ENCODE measurements at regions not wholly inside any gene's neighbourhood (a gene's known extent, or its start where the extent isn't known, plus 50 kb on each side); places are given as distances from the start of the nearest gene placed in this dataset.
A peak's percentile ranks its signal among the peaks of the same experiment; 100 is the strongest.

GRCh38 chr12:67155863-67156262 lies 113.3 kb upstream of the CAND1 start:
- no peak overlapping the region for H3K4me3 ChIP-seq (ENCODE audit: low read depth, low read length)
- no peak overlapping the region for H3K4ac ChIP-seq (ENCODE audit: low read depth, low read length)
- no peaks in the 10 kb centered on the region for H3K79me1 ChIP-seq (ENCODE audit: low read length)
- no peaks in the 10 kb centered on the region for H3K4me1 ChIP-seq (ENCODE audit: control insufficient read depth in 1 of 2, insufficient read depth in 2 of 2, low read length in 2 of 2)
- H3K9ac ChIP-seq (ENCODE audit: low read length), result no peak overlapping the region
- H3K9me3 ChIP-seq (ENCODE audit: insufficient read depth, low read depth, low read length), result no peaks in the 10 kb centered on the region
- H4K8ac ChIP-seq (ENCODE audit: low read depth, low read length), result no peak overlapping the region
- H3K79me2 ChIP-seq (ENCODE audit: control insufficient read depth, insufficient read depth, low read length, poor library complexity), result no peaks in the 10 kb centered on the region
- H2BK120ac ChIP-seq (ENCODE audit: insufficient read depth, low read length, poor library complexity), result no peak overlapping the region
- WGBS (ENCODE audit: extremely low coverage, insufficient coverage, insufficient read length), result no CpG with 5 or more reads among the region's 4 CpGs
- no peak overlapping the region for H4K12ac ChIP-seq (ENCODE audit: low read depth, low read length)
- H2BK5ac ChIP-seq (ENCODE audit: low read depth, low read length, poor library complexity), result no peak overlapping the region
- H2BK12ac ChIP-seq (ENCODE audit: low read length), result no peak overlapping the region
- H2AK5ac ChIP-seq (ENCODE audit: low read length), result no peak overlapping the region
- no peak overlapping the region for H4K91ac ChIP-seq (ENCODE audit: low read depth, low read length)
- H3K4me2 ChIP-seq (ENCODE audit: low read length), result no peak overlapping the region
- H3K14ac ChIP-seq (ENCODE audit: low read length), result no peak overlapping the region
- no peak overlapping the region for H3K18ac ChIP-seq (ENCODE audit: low read length)
- no peaks in the 10 kb centered on the region for H3K36me3 ChIP-seq (ENCODE audit: control insufficient read depth in 1 of 2, insufficient read depth in 2 of 2, low read length in 2 of 2)
- DNase-seq, result no peak
- H3K27me3 ChIP-seq (ENCODE audit: insufficient read depth, low read length), result no peaks in the 10 kb centered on the region
- H2AFZ ChIP-seq (ENCODE audit: insufficient read depth, low read length, poor library complexity), result no peak overlapping the region
- no peak overlapping the region for H3K23ac ChIP-seq (ENCODE audit: low read length)
- no peak overlapping the region for H3K27ac ChIP-seq (ENCODE audit: low read depth, low read length)

DNA sequence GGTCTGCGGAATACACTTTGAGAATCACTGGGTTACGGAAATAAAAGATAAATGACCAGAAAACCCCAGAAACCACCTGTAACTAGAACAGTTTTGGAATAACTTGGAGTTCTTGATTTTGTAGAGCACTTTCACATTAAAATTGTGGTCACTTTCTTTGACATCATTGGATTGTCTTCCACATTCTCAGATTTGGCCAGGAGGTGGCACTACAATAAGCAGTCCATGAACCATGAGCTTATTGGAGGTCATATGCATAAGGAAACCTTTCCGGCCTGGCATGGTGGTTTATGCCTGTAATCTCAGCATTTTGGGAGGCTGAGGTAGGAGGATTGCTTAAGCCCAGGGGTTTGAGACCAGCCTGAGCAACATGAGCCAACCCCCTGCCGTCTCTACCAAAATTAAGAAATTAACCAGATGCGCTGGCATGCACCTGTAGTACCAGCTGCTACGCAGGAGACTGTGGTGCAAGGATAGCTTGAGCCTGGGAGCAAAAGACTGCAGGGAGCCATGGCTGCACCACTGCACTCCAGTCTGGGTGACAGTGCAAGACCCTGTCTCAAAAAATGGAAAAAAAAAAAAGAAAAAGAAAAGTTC lies 107.7 kb upstream of the CAND1 start:
- Histone ChIP-seq H4K91ac (ENCODE audit: low read depth, low read length) (no peak overlapping the region), H4K12ac (ENCODE audit: low read depth, low read length) (no peak overlapping the region), H3K27me3 (ENCODE audit: insufficient read depth, low read length) (no peaks in the 10 kb centered on the region), H3K79me1 (ENCODE audit: low read length) (no peaks in the 10 kb centered on the region), H3K4me3 (ENCODE audit: low read depth, low read length) (no peak overlapping the region), H2AK5ac (ENCODE audit: low read length) (no peak overlapping the region), H3K4me2 (ENCODE audit: low read length) (no peak overlapping the region), H2BK120ac (ENCODE audit: insufficient read depth, low read length, poor library complexity) (no peak overlapping the region), H3K36me3 (ENCODE audit: control insufficient read depth in 1 of 2, insufficient read depth in 2 of 2, low read length in 2 of 2) (no peaks in the 10 kb centered on the region), H4K8ac (ENCODE audit: low read depth, low read length) (no peak overlapping the region), H3K14ac (ENCODE audit: low read length) (no peak overlapping the region), H3K4ac (ENCODE audit: low read depth, low read length) (no peak overlapping the region), H2AFZ (ENCODE audit: insufficient read depth, low read length, poor library complexity) (no peak overlapping the region), H3K79me2 (ENCODE audit: control insufficient read depth, insufficient read depth, low read length, poor library complexity) (no peaks in the 10 kb centered on the region), H3K27ac (ENCODE audit: low read depth, low read length) (no peak overlapping the region), H3K9ac (ENCODE audit: low read length) (no peak overlapping the region), H2BK5ac (ENCODE audit: low read depth, low read length, poor library complexity) (no peak overlapping the region), H2BK12ac (ENCODE audit: low read length) (no peak overlapping the region), H3K18ac (ENCODE audit: low read length) (no peak overlapping the region), H3K23ac (ENCODE audit: low read length) (no peak overlapping the region), H3K4me1 (ENCODE audit: control insufficient read depth in 1 of 2, insufficient read depth in 2 of 2, low read length in 2 of 2) (no peaks in the 10 kb centered on the region), H3K9me3 (ENCODE audit: insufficient read depth, low read depth, low read length) (no peaks in the 10 kb centered on the region)
- WGBS (ENCODE audit: extremely low coverage, insufficient coverage, insufficient read length), result no CpG with 5 or more reads among the region's 6 CpGs
- DNase-seq, result peak; percentile 4 to 70

GRCh38 chr12:67173258-67173657 lies 95.9 kb upstream of the CAND1 start:
- Histone ChIP-seq H3K27ac (ENCODE audit: low read depth, low read length) (no peak overlapping the region), H2BK5ac (ENCODE audit: low read depth, low read length, poor library complexity) (no peak overlapping the region), H4K91ac (ENCODE audit: low read depth, low read length) (no peak overlapping the region), H3K14ac (ENCODE audit: low read length) (no peak overlapping the region), H2BK12ac (ENCODE audit: low read length) (no peak overlapping the region), H3K23ac (ENCODE audit: low read length) (no peak overlapping the region), H3K79me1 (ENCODE audit: low read length) (no peaks in the 10 kb centered on the region), H3K9ac (ENCODE audit: low read length) (no peak overlapping the region), H2BK120ac (ENCODE audit: insufficient read depth, low read length, poor library complexity) (no peak overlapping the region), H3K79me2 (ENCODE audit: control insufficient read depth, insufficient read depth, low read length, poor library complexity) (no peaks in the 10 kb centered on the region), H3K4me2 (ENCODE audit: low read length) (no peak overlapping the region), H3K36me3 (ENCODE audit: control insufficient read depth in 1 of 2, insufficient read depth in 2 of 2, low read length in 2 of 2) (no peaks in the 10 kb centered on the region), H2AK5ac (ENCODE audit: low read length) (no peak overlapping the region), H3K18ac (ENCODE audit: low read length) (no peak overlapping the region), H3K4ac (ENCODE audit: low read depth, low read length) (no peak overlapping the region), H2AFZ (ENCODE audit: insufficient read depth, low read length, poor library complexity) (no peak overlapping the region), H3K4me3 (ENCODE audit: low read depth, low read length) (no peak overlapping the region), H3K4me1 (ENCODE audit: control insufficient read depth in 1 of 2, insufficient read depth in 2 of 2, low read length in 2 of 2) (no peaks in the 10 kb centered on the region), H4K8ac (ENCODE audit: low read depth, low read length) (no peak overlapping the region), H3K9me3 (ENCODE audit: insufficient read depth, low read depth, low read length) (no peaks in the 10 kb centered on the region), H4K12ac (ENCODE audit: low read depth, low read length) (no peak overlapping the region), H3K27me3 (ENCODE audit: insufficient read depth, low read length) (no peaks in the 10 kb centered on the region)
- no CpG with 5 or more reads among the region's 2 CpGs for WGBS (ENCODE audit: extremely low coverage, insufficient coverage, insufficient read length)
- no peak for DNase-seq

GRCh38 chr12:67182551-67182950 lies 86.6 kb upstream of the CAND1 start:
- Histone ChIP-seq H3K4me2 (ENCODE audit: low read length) (no peak overlapping the region), H3K36me3 (ENCODE audit: control insufficient read depth in 1 of 2, insufficient read depth in 2 of 2, low read length in 2 of 2) (no peaks in the 10 kb centered on the region), H4K8ac (ENCODE audit: low read depth, low read length) (no peak overlapping the region), H3K9ac (ENCODE audit: low read length) (no peak overlapping the region), H2BK12ac (ENCODE audit: low read length) (no peak overlapping the region), H3K14ac (ENCODE audit: low read length) (no peak overlapping the region), H3K27ac (ENCODE audit: low read depth, low read length) (no peak overlapping the region), H3K23ac (ENCODE audit: low read length) (no peak overlapping the region), H3K79me1 (ENCODE audit: low read length) (no peaks in the 10 kb centered on the region), H2AFZ (ENCODE audit: insufficient read depth, low read length, poor library complexity) (no peak overlapping the region), H2AK5ac (ENCODE audit: low read length) (no peak overlapping the region), H3K79me2 (ENCODE audit: control insufficient read depth, insufficient read depth, low read length, poor library complexity) (no peaks in the 10 kb centered on the region), H3K9me3 (ENCODE audit: insufficient read depth, low read depth, low read length) (no peaks in the 10 kb centered on the region), H3K4me1 (ENCODE audit: control insufficient read depth in 1 of 2, insufficient read depth in 2 of 2, low read length in 2 of 2) (no peaks in the 10 kb centered on the region), H3K18ac (ENCODE audit: low read length) (no peak overlapping the region), H3K27me3 (ENCODE audit: insufficient read depth, low read length) (no peaks in the 10 kb centered on the region), H4K91ac (ENCODE audit: low read depth, low read length) (no peak overlapping the region), H4K12ac (ENCODE audit: low read depth, low read length) (no peak overlapping the region), H3K4me3 (ENCODE audit: low read depth, low read length) (no peak overlapping the region), H2BK5ac (ENCODE audit: low read depth, low read length, poor library complexity) (no peak overlapping the region), H2BK120ac (ENCODE audit: insufficient read depth, low read length, poor library complexity) (no peak overlapping the region), H3K4ac (ENCODE audit: low read depth, low read length) (no peak overlapping the region)
- WGBS (ENCODE audit: extremely low coverage, insufficient coverage, insufficient read length), result no CpG with 5 or more reads among the region's 2 CpGs
- DNase-seq, result no peak
